ENCODE measurements at regions not wholly inside any gene's neighbourhood (a gene's known extent, or its start where the extent isn't known, plus 50 kb on each side); places are given as distances from the start of the nearest gene placed in this dataset.

GRCh38 chr4:133802359-133803140 lies 399.0 kb downstream of the PABPC4L start:
- H3K27ac ChIP-seq, result no peak overlapping the region
- no peak for TF ChIP-seq ZFX (IDR thresholded peaks at IDR 0.05; ENCODE audit: borderline replicate concordance)
- TF ChIP-seq CTCF (IDR thresholded peaks at IDR 0.05), result no peak

GRCh38 chr4:133801883-133802282 lies 399.7 kb downstream of the PABPC4L start:
- no peak overlapping the region for H3K27ac ChIP-seq
- TF ChIP-seq ZFX (IDR thresholded peaks at IDR 0.05; ENCODE audit: borderline replicate concordance) (no peak), CTCF (IDR thresholded peaks at IDR 0.05) (no peak)

- H3K27ac ChIP-seq, result no peak overlapping the region
- no peak for TF ChIP-seq ZFX (IDR thresholded peaks at IDR 0.05; ENCODE audit: borderline replicate concordance)
Observed at GRCh38 chr4:133800966-133801365, 400.6 kb downstream of the PABPC4L start.

GRCh38 chr4:133799717-133800315 lies 401.8 kb downstream of the PABPC4L start:
- TF ChIP-seq ZFX (IDR thresholded peaks at IDR 0.05; ENCODE audit: borderline replicate concordance), result no peak
- no peak for TF ChIP-seq CTCF (IDR thresholded peaks at IDR 0.05)
- no peak overlapping the region for H3K27ac ChIP-seq

- TF ChIP-seq CTCF (IDR thresholded peaks at IDR 0.05), result no peak
- no peak for TF ChIP-seq ZFX (IDR thresholded peaks at IDR 0.05; ENCODE audit: borderline replicate concordance)
- H3K27ac ChIP-seq, result no peak overlapping the region
Observed at GRCh38 chr4:133777661-133778060, 423.9 kb downstream of the PABPC4L start.

GRCh38 chr4:133776961-133777360 lies 424.6 kb downstream of the PABPC4L start:
- no peak overlapping the region for H3K27ac ChIP-seq
- no peak for TF ChIP-seq CTCF (IDR thresholded peaks at IDR 0.05)
- TF ChIP-seq ZFX (IDR thresholded peaks at IDR 0.05; ENCODE audit: borderline replicate concordance), result no peak

GRCh38 chr4:133776503-133776902 lies 425.1 kb downstream of the PABPC4L start:
- TF ChIP-seq ZFX (IDR thresholded peaks at IDR 0.05; ENCODE audit: borderline replicate concordance) (no peak), CTCF (IDR thresholded peaks at IDR 0.05) (no peak)
- H3K27ac ChIP-seq, result no peak overlapping the region

Measured in 22Rv1 (cell line).